PC-3 (cell line): ENCODE measurements at regions not wholly inside any gene's neighbourhood (a gene's known extent, or its start where the extent isn't known, plus 50 kb on each side); places are given as distances from the start of the nearest gene placed in this dataset.

Experiments
- ATAC-seq: fragments of 200-7000 bp; cut with Tn5 transposase; 2 replicates; pipeline ENCODE4 v1.9.1; 2020; ENCODE audit warnings: mild to moderate bottlenecking, moderate library complexity
- BruUV-seq: library from RNA; stranded (reverse); fragments of 400-500 nt; replicated peaks from 2 replicates; lab custom pipeline; 2021; lab: Mats Ljungman, UMichigan
- CTCF ChIA-PET: fragments of 300-600 bp; sonication (Branson Sonifier 250); formaldehyde crosslinking; loops from one replicate; lab custom pipeline; 2022; ENCODE audit warnings: antibody characterized with exemption; lab: Charles Lee
- POLR2A ChIA-PET: fragments of 300-600 bp; sonication (Branson Sonifier 250); formaldehyde crosslinking; loops from one replicate; lab custom pipeline; 2022; ENCODE audit warnings: antibody characterized with exemption; ENCODE audit not compliant: unreplicated experiment; lab: Charles Lee
- DNase-seq: peaks from one replicate; pipeline ENCODE4 v3.0.0-alpha.2; 2015
- H2AFZ ChIP-seq: fragments of 300-600 bp; sonication (generic); 2 replicates; pipeline ENCODE4 v1.6.0; 2016; ENCODE audit warnings: antibody characterized with exemption, low read length
- H3F3A ChIP-seq: fragments of 300-600 bp; sonication (generic); one replicate; pipeline ENCODE4 v1.6.0; 2017; ENCODE audit warnings: antibody characterized with exemption, low read length, control low read depth, mild to moderate bottlenecking; ENCODE audit not compliant: unreplicated experiment
- H3K27ac ChIP-seq: fragments of 300-600 bp; sonication (generic); 2 replicates; pipeline ENCODE4 v1.5.1; 2016; ENCODE audit warnings: mild to moderate bottlenecking, low read length
- H3K27me3 ChIP-seq: fragments of 300-600 bp; sonication (generic); 2 replicates; pipeline ENCODE4 v1.6.1; 2016; ENCODE audit warnings: low read length, mixed read lengths
- H3K36me3 ChIP-seq: fragments of 300-600 bp; sonication (generic); 2 replicates; pipeline ENCODE4 v1.6.1; 2016; ENCODE audit warnings: low read depth, mixed run types, low read length, mixed read lengths
- H3K4me1 ChIP-seq: fragments of 300-600 bp; sonication (generic); 2 replicates; pipeline ENCODE4 v1.5.1; 2016; ENCODE audit warnings: low read length; ENCODE audit not compliant: insufficient read depth
- H3K4me2 ChIP-seq: fragments of 300-600 bp; sonication (generic); 2 replicates; pipeline ENCODE4 v1.6.0; 2016; ENCODE audit warnings: low read length
- H3K4me3 ChIP-seq: fragments of 300-600 bp; sonication (generic); 2 replicates; pipeline ENCODE4 v1.5.1; 2016; ENCODE audit warnings: mild to moderate bottlenecking, low read length, mixed read lengths
- H3K79me2 ChIP-seq: fragments of 300-600 bp; sonication (generic); 2 replicates; pipeline ENCODE4 v1.6.1; 2017; ENCODE audit warnings: low read length, mixed read lengths
- H3K9ac ChIP-seq: fragments of 300-600 bp; sonication (generic); 2 replicates; pipeline ENCODE4 v1.6.0; 2016; ENCODE audit warnings: mild to moderate bottlenecking, low read length
- H3K9me2 ChIP-seq: fragments of 300-600 bp; sonication (generic); replicated peaks from 2 replicates; pipeline ENCODE4 v1.6.1; 2016; ENCODE audit warnings: mixed run types, low read length, mixed read lengths
- H3K9me3 ChIP-seq: fragments of 300-600 bp; sonication (generic); 2 replicates; pipeline ENCODE4 v1.6.1; 2016; ENCODE audit warnings: low read length, mixed read lengths
- H4K20me1 ChIP-seq: fragments of 300-600 bp; sonication (generic); 2 replicates; pipeline ENCODE4 v1.6.1; 2016; ENCODE audit warnings: low read length, mixed read lengths
- EZH2 ChIP-seq: fragments of 300-600 bp; sonication (generic); IDR thresholded peaks from one replicate; pipeline ENCODE4 v1.6.1; 2017; ENCODE audit warnings: antibody characterized with exemption, mild to moderate bottlenecking, low read length; ENCODE audit not compliant: unreplicated experiment
- EZH2phosphoT487 ChIP-seq: fragments of 300-600 bp; sonication (generic); IDR thresholded peaks from 2 replicates; pipeline ENCODE4 v1.6.1; 2018; ENCODE audit warnings: mild to moderate bottlenecking, antibody characterized with exemption, low read length, borderline replicate concordance
- intact Hi-C: fragments of 100-400 bp; cut with micrococcal nuclease; formaldehyde crosslinking; loops from 2 replicates; pipeline ENCODE4 v1.9.0; 2023
- TF ChIP-seq, protein P1 (sequence below): fragments of 300-600 bp; sonication (generic); conservative IDR thresholded peaks from 2 replicates; pipeline ENCODE4 v1.5.1; 2017; ENCODE audit warnings: antibody characterized with exemption, low read depth, mild to moderate bottlenecking, low read length

DNA sequence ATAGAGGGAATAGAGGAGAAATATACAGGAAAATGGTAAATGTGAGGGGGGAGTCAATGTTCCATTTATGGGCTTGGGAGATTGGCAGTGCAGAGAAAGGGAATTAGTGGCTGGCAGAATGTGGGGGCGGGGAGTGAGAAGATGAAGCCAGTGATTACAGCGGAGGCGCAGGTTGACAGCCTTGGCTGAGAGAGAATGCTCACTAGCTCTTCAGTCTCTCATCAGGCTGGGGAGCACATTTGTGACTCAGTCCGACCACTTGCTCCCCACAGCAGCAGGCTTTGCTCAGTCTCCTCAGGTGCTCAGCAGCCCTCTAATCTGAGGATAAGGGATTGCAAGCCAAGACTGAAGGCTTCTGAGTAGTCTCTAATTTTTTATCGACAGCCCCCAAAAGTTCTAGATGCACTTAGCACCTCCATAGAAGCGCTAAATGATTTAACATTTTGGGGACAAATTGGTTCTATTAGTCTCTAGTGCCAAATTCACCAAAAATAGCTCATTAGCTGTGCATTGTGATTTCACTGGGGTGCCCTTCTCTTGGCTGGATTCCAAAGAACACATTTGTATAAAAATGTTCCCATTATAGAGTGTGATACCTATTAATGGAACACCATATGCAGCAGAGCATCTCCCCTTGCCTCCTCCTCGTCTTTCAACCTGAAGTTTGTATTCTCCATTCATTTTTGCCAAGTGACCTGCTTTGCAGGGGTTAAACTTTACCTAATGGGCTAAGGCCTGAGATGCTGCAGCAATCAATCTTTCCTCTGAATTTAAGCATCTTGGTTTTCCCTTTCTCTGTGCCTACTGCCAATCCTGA, 191.8 kb downstream of the ZNF326 start:
- TF ChIP-seq EZH2 (no peak), EZH2phosphoT487 (no peak)
- TF ChIP-seq, protein P1, sequence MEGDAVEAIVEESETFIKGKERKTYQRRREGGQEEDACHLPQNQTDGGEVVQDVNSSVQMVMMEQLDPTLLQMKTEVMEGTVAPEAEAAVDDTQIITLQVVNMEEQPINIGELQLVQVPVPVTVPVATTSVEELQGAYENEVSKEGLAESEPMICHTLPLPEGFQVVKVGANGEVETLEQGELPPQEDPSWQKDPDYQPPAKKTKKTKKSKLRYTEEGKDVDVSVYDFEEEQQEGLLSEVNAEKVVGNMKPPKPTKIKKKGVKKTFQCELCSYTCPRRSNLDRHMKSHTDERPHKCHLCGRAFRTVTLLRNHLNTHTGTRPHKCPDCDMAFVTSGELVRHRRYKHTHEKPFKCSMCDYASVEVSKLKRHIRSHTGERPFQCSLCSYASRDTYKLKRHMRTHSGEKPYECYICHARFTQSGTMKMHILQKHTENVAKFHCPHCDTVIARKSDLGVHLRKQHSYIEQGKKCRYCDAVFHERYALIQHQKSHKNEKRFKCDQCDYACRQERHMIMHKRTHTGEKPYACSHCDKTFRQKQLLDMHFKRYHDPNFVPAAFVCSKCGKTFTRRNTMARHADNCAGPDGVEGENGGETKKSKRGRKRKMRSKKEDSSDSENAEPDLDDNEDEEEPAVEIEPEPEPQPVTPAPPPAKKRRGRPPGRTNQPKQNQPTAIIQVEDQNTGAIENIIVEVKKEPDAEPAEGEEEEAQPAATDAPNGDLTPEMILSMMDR = no peak
- Histone ChIP-seq H2AFZ (no peak overlapping the region), H3K27ac (no peak overlapping the region), H3K79me2 (no peaks in the 10 kb centered on the region), H3K27me3 (peaks cover 53% of the 10 kb centered on the region), H3K4me1 (no peaks in the 10 kb centered on the region), H3F3A (no peaks in the 10 kb centered on the region), H3K4me2 (no peak overlapping the region), H3K9ac (no peak overlapping the region), H4K20me1 (no peaks in the 10 kb centered on the region), H3K4me3 (no peak overlapping the region), H3K36me3 (no peaks in the 10 kb centered on the region), H3K9me2 (no peaks in the 10 kb centered on the region), H3K9me3 (no peaks in the 10 kb centered on the region)
- ATAC-seq (no peak), DNase-seq (no peak)
- POLR2A ChIA-PET = no interaction called here
- intact Hi-C loops = no loop called here
- CTCF ChIA-PET = no interaction called here
- BruUV-seq = no TSS peak

DNA sequence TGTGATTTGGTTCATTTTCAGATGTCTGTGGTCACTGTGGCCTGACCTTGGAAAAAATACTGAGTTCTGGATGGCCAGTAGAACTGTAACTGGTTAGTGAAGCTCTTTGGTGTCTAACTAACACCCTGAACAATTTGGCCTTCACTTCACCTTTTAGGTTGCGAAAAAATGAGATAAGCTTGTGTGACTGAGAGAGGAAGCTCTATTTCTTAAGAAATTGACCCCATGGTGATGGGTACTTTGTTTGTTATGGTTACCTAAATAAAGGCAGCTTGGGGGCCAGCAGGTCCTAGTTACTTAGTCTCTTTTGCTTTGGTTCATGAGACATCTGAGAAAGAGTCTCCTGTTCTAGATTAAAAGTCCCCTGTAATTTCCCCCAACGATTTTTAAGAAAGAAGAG, 181.6 kb downstream of the ZNF326 start:
- Histone ChIP-seq H3K4me1 (no peaks in the 10 kb centered on the region), H3K79me2 (no peaks in the 10 kb centered on the region), H4K20me1 (no peaks in the 10 kb centered on the region), H3K27ac (no peak overlapping the region), H3K9me2 (no peaks in the 10 kb centered on the region), H3F3A (no peaks in the 10 kb centered on the region), H3K36me3 (no peaks in the 10 kb centered on the region), H2AFZ (no peak overlapping the region), H3K4me2 (no peak overlapping the region), H3K9me3 (no peaks in the 10 kb centered on the region), H3K4me3 (no peak overlapping the region), H3K27me3 (peaks cover 38% of the 10 kb centered on the region), H3K9ac (no peak overlapping the region)
- no TSS peak for BruUV-seq
- ATAC-seq = no peak
- TF ChIP-seq, protein P1 = no peak
- no peak for TF ChIP-seq EZH2
- TF ChIP-seq EZH2phosphoT487 = no peak
- DNase-seq = no peak
- CTCF ChIA-PET = no interaction called here
- intact Hi-C loops = no loop called here
- POLR2A ChIA-PET = no interaction called here

DNA sequence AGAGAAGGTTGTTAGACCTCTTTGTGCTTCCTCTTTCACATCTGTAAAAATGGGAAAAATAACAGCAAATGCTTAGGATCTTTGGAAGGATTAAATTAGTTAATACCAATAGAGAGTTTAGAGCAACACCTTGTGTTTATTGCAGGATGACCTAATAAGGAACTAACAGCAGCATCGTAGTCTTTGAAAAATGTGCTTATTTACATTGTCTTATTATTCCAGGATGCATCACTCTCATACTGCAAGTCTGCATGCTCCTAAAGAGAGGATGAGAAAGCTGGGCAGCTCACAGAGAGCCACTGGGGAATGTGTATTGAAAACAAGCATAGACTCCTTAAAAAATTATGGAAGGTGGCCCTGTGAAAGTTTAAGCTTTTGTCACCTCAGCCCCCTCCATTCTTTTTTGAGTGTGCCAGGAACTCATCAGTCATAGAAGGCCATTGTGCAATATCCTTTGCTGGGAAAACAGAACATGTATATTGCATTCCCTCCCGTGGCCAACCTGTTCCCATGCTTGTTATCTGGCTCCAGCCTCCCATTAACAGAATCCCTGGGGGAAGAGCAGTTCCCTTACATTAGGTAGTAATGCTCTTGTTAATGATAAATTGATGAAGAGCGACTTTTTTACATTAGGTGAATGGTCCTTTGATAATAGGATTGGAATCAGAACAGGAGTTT, 180.7 kb downstream of the ZNF326 start:
- TF ChIP-seq, protein P1 = no peak
- H3K4me2 ChIP-seq = no peak overlapping the region
- no peak overlapping the region for H3K9ac ChIP-seq
- H3K27ac ChIP-seq = no peak overlapping the region
- H3K4me1 ChIP-seq = no peaks in the 10 kb centered on the region
- H2AFZ ChIP-seq = no peak overlapping the region
- no peak overlapping the region for H3K4me3 ChIP-seq
- H4K20me1 ChIP-seq = no peaks in the 10 kb centered on the region
- no peaks in the 10 kb centered on the region for H3K36me3 ChIP-seq
- no TSS peak for BruUV-seq
- CTCF ChIA-PET = no interaction called here
- H3K79me2 ChIP-seq = no peaks in the 10 kb centered on the region
- no peaks in the 10 kb centered on the region for H3K9me2 ChIP-seq
- no peaks in the 10 kb centered on the region for H3K9me3 ChIP-seq
- peaks cover 31% of the 10 kb centered on the region for H3K27me3 ChIP-seq
- POLR2A ChIA-PET = no interaction called here
- ATAC-seq (no peak), DNase-seq (no peak)
- H3F3A ChIP-seq = no peaks in the 10 kb centered on the region
- intact Hi-C loops = no loop called here
